Myocyte (in vitro differentiated cells): ENCODE measurements at regions not wholly inside any gene's neighbourhood (a gene's known extent, or its start where the extent isn't known, plus 50 kb on each side); places are given as distances from the start of the nearest gene placed in this dataset.

ENCODE experiments used
- DNase-seq: peaks from one replicate; pipeline ENCODE4 v3.0.0-alpha.2; 2012; ENCODE audit warnings: low read depth

GRCh38 chr16:14337303-14338191, 266.4 kb downstream of the MRTFB start:
- peak; percentile 43 for DNase-seq

- peak; percentile 74 for DNase-seq
Measured at GRCh38 chr16:14335297-14335696, 264.2 kb downstream of the MRTFB start.

- no peak for DNase-seq
Measured at GRCh38 chr16:14334366-14335080, 263.4 kb downstream of the MRTFB start.

GRCh38 chr16:14333361-14333760, 262.2 kb downstream of the MRTFB start:
- DNase-seq: no peak

GRCh38 chr16:14331020-14331419, 259.9 kb downstream of the MRTFB start:
- DNase-seq: no peak

GRCh38 chr16:14329727-14330350, 258.7 kb downstream of the MRTFB start:
- DNase-seq: no peak

GRCh38 chr16:14325502-14326401, 254.6 kb downstream of the MRTFB start:
- no peak for DNase-seq

GRCh38 chr16:14324581-14324980, 253.5 kb downstream of the MRTFB start:
- DNase-seq: no peak

GRCh38 chr16:14322186-14322585, 251.1 kb downstream of the MRTFB start:
- no peak for DNase-seq

- DNase-seq: no peak
Measured at GRCh38 chr16:14321542-14321941, 250.4 kb downstream of the MRTFB start.

GRCh38 chr16:14320406-14320805, 249.3 kb downstream of the MRTFB start:
- DNase-seq: peak; percentile 63
